ENCODE measurements at regions not wholly inside any gene's neighbourhood (a gene's known extent, or its start where the extent isn't known, plus 50 kb on each side); places are given as distances from the start of the nearest gene placed in this dataset.

DNA sequence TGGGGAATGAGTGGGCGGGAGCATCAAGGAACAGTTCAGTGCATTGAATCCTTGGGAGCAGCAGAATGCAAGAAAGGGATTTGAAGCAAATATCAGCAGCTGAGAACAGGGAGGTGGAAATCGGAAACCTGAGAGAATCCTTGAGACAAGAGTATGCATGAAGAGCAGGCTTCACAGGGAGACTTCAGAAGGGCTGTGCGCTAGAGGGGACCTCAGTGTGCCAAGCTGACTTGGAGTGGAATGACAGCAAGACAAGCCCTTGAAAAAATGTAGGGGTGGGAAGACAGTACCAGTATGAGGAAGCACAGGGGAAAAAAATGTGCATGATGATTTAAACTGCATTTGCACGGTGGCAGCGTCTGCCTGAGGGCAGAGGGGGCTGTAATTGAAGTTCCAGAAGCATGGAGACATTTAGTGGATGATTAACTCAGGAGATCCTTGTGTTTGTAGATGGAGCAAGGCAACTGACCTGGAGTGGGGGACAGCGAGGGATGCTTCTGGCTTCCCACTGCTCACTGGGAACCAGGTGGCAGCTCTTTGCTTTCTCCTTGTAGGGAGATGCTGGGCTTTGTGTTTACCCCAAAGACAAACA is 204.9 kb upstream of the PLET1 start:
- TF ChIP-seq, protein P1, sequence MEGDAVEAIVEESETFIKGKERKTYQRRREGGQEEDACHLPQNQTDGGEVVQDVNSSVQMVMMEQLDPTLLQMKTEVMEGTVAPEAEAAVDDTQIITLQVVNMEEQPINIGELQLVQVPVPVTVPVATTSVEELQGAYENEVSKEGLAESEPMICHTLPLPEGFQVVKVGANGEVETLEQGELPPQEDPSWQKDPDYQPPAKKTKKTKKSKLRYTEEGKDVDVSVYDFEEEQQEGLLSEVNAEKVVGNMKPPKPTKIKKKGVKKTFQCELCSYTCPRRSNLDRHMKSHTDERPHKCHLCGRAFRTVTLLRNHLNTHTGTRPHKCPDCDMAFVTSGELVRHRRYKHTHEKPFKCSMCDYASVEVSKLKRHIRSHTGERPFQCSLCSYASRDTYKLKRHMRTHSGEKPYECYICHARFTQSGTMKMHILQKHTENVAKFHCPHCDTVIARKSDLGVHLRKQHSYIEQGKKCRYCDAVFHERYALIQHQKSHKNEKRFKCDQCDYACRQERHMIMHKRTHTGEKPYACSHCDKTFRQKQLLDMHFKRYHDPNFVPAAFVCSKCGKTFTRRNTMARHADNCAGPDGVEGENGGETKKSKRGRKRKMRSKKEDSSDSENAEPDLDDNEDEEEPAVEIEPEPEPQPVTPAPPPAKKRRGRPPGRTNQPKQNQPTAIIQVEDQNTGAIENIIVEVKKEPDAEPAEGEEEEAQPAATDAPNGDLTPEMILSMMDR (IDR thresholded peaks at IDR 0.05) = no peak
- TF ChIP-seq POLR2A (IDR thresholded peaks at IDR 0.05) = no peak
- no peak for TF ChIP-seq POLR2AphosphoS5 (IDR thresholded peaks at IDR 0.05)
- no peak for TF ChIP-seq EP300 (IDR thresholded peaks at IDR 0.05; ENCODE audit: low read depth)

Data from transverse colon (tissue), 4 donors.